D721Med (cell line): ENCODE measurements at regions not wholly inside any gene's neighbourhood (a gene's known extent, or its start where the extent isn't known, plus 50 kb on each side); places are given as distances from the start of the nearest gene placed in this dataset.

Experiments
- DNase-seq: peaks from one replicate; pipeline ENCODE4 v3.0.0; 2011; ENCODE audit warnings: low spot score; ENCODE audit not compliant: insufficient read length
- FAIRE-seq: peaks from 2 replicates; lab custom pipeline; 2011; peaks lifted over from hg19 to GRCh38; lab: Jason Lieb, UNC
- TF ChIP-seq, protein P1 (sequence below): IDR thresholded peaks from 2 replicates; pipeline ENCODE4 v1.5.1; 2012; ENCODE audit warnings: mild to moderate bottlenecking, control low read depth; ENCODE audit not compliant: insufficient read depth; ENCODE audit errors: missing control alignments

GRCh38 chr6:169072127-169073042 is 181.3 kb downstream of the THBS2 start:
- DNase-seq: no peak
- FAIRE-seq: no peak
- TF ChIP-seq, protein P1, sequence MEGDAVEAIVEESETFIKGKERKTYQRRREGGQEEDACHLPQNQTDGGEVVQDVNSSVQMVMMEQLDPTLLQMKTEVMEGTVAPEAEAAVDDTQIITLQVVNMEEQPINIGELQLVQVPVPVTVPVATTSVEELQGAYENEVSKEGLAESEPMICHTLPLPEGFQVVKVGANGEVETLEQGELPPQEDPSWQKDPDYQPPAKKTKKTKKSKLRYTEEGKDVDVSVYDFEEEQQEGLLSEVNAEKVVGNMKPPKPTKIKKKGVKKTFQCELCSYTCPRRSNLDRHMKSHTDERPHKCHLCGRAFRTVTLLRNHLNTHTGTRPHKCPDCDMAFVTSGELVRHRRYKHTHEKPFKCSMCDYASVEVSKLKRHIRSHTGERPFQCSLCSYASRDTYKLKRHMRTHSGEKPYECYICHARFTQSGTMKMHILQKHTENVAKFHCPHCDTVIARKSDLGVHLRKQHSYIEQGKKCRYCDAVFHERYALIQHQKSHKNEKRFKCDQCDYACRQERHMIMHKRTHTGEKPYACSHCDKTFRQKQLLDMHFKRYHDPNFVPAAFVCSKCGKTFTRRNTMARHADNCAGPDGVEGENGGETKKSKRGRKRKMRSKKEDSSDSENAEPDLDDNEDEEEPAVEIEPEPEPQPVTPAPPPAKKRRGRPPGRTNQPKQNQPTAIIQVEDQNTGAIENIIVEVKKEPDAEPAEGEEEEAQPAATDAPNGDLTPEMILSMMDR: no peak

GRCh38 chr6:169071394-169071793 is 182.3 kb downstream of the THBS2 start:
- TF ChIP-seq, protein P1: no peak

DNA sequence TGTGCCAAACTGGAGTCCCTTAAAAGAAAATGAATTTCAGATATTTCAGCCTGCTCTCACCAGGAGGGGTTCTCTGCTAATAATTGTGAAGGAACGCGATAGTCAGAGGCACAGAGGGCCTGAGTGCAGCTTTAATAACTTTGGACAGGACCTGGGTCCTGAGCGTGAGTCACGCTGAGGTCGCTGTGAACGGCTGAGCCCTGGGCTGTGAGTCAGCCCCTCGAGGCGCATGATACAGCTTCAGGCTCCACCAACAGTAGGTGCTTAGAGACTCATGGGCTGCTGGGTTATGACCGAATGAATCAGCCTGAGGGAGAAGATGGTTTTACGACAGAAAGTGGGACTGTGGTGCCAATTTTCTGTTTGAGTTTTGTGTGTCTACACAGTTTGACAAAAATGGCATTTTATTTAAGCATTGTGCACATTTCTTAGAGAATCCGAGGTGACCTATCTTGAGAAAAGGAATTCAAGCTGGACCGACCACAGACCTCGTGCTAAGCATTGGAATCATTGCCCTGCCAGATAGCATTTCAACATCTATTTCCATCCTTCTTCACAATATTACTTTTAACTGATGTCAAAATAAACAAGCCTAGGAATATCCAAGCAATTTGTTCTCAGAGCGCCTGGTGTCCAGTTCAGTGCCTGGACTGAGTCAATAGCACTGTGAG is 183.0 kb downstream of the THBS2 start:
- TF ChIP-seq, protein P1: no peak
- FAIRE-seq (no peak), DNase-seq (no peak)

More at GRCh38 chr6:169071394-169071793, 182.3 kb downstream of the THBS2 start:
- DNase-seq (no peak), FAIRE-seq (no peak)

GRCh38 chr6:169069356-169069755 is 184.3 kb downstream of the THBS2 start:
- FAIRE-seq: no peak
- DNase-seq: no peak
- TF ChIP-seq, protein P1: no peak

GRCh38 chr6:169064194-169064593 is 189.5 kb downstream of the THBS2 start:
- TF ChIP-seq, protein P1: no peak
- DNase-seq (no peak), FAIRE-seq (no peak)

GRCh38 chr6:169062272-169062671 is 191.4 kb downstream of the THBS2 start:
- TF ChIP-seq, protein P1: no peak
- FAIRE-seq: no peak
- DNase-seq: no peak
